ENCODE measurements at regions not wholly inside any gene's neighbourhood (a gene's known extent, or its start where the extent isn't known, plus 50 kb on each side); places are given as distances from the start of the nearest gene placed in this dataset.

DNA sequence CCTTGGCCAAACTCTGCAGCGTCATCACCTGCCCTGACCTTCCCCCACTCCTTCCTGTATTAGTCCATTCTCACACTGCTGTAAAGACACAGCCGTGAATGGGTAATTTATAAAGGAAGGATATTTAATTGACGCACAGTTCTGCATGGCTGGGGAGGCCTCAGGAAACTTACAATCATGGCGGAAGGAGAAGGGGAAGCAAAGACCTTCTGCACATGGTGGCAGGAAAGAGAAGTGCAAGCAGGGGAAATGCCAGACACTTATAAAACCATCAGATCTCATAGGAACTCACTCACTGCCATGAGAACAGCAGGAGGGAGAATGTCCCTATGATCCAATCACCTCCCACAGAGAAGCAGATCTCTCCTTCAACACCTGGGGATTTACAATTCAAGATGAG, 408.5 kb downstream of the PTPRU start:
- Histone ChIP-seq H3K27me3 (no peaks in the 10 kb centered on the region), H3K4me1 (no peaks in the 10 kb centered on the region), H3K9me3 (no peaks in the 10 kb centered on the region), H3K36me3 (no peaks in the 10 kb centered on the region), H3K4me3 (replicated peaks in 1 of 3) (no peak overlapping the region), H3K27ac (no peak overlapping the region)
- no peak for DNase-seq
- TF ChIP-seq POLR2A (IDR thresholded peaks at IDR 0.05) = no peak
- TF ChIP-seq, protein P1, sequence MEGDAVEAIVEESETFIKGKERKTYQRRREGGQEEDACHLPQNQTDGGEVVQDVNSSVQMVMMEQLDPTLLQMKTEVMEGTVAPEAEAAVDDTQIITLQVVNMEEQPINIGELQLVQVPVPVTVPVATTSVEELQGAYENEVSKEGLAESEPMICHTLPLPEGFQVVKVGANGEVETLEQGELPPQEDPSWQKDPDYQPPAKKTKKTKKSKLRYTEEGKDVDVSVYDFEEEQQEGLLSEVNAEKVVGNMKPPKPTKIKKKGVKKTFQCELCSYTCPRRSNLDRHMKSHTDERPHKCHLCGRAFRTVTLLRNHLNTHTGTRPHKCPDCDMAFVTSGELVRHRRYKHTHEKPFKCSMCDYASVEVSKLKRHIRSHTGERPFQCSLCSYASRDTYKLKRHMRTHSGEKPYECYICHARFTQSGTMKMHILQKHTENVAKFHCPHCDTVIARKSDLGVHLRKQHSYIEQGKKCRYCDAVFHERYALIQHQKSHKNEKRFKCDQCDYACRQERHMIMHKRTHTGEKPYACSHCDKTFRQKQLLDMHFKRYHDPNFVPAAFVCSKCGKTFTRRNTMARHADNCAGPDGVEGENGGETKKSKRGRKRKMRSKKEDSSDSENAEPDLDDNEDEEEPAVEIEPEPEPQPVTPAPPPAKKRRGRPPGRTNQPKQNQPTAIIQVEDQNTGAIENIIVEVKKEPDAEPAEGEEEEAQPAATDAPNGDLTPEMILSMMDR (IDR thresholded peaks at IDR 0.05) = no peak
- 65 to 67% methylated on average over 4 of the region's 4 CpGs for WGBS, 2 donors
- intact Hi-C loops (cut with DNase I) = no loop called here

DNA sequence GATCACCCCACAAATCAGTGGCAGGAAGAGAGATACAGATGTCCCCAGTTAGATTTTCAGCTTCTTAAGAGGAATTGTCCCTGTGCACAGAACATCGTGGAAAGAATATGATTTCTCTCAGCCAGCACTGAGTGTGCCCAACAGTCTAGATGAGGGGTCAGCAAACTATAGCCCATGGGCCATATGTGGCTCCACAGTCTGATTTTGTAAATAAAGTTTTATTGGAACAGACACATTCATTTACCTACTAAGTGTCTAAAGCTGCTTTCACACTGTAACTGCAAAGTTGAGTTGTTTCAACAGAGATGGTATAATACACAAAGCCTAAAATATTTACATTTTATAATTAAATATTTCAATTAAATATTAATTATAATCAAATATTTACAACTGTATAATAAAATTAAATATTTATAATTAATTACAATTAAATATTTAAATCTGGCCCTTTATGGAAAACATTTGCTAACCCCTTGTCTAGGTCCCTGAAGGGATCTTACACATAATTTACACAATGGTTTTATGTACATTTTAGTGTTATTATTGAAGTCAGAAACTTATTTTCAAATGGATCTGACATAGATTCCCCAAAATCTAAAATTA, 407.6 kb downstream of the PTPRU start:
- H3K27ac ChIP-seq = no peak overlapping the region
- no peaks in the 10 kb centered on the region for H3K4me1 ChIP-seq
- TF ChIP-seq, protein P1 (IDR thresholded peaks at IDR 0.05) = no peak
- TF ChIP-seq POLR2A (IDR thresholded peaks at IDR 0.05) = no peak
- intact Hi-C loops (cut with DNase I) = no loop called here
- H3K36me3 ChIP-seq = no peaks in the 10 kb centered on the region
- 86 to 89% methylated on average over 1 of the region's 1 CpG for WGBS, 2 donors
- H3K9me3 ChIP-seq = no peaks in the 10 kb centered on the region
- H3K27me3 ChIP-seq = no peaks in the 10 kb centered on the region
- no peak for DNase-seq
- no peak overlapping the region for H3K4me3 ChIP-seq (replicated peaks in 1 of 3)

DNA sequence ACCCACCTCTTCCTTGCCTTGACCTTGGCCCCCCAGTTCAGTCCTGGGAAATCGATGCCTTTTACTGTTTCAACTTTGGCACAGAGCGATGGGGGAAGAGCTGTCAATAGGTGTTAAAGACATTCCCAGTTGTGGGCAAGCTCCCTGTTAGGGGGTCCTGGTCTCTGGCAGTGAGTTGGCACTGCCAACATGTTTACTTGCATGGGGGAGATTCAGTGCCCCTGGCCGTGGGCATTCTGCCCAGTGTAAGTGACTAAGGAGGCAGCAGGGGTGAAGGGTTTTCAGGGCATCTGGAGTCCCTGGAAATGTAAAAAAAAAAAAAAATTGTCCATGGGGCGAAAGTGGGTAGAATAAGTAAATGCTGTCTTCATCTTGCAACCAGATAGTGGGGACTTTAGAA, 407.0 kb downstream of the PTPRU start:
- TF ChIP-seq, protein P1 (IDR thresholded peaks at IDR 0.05) = no peak
- no peak for TF ChIP-seq POLR2A (IDR thresholded peaks at IDR 0.05)
- Histone ChIP-seq H3K36me3 (no peaks in the 10 kb centered on the region), H3K27ac (no peak overlapping the region), H3K27me3 (no peaks in the 10 kb centered on the region), H3K4me1 (no peaks in the 10 kb centered on the region), H3K4me3 (replicated peaks in 1 of 3) (no peak overlapping the region), H3K9me3 (no peaks in the 10 kb centered on the region)
- intact Hi-C loops (cut with DNase I) = no loop called here
- DNase-seq = no peak
- WGBS, 2 donors = 79 to 91% methylated on average over 4 of the region's 4 CpGs

DNA sequence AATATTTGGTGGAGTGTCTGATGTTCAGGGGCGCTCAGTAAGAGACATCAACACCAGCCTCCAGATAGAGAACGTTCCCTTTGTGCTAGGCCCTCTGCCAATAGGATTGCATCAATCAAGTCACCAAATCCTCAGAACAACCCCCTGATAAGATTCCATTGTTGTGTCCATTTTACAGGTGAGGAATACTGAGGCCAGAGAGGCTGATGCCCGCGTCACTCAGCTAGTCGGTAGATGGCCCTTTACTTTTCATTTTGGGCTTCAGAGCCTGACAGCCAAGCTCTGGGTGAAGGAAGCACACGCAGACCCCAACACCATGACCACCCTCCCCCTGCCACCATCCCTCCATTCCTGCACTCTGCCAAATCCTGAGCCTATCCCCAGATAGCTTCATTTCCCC, 406.2 kb downstream of the PTPRU start:
- Histone ChIP-seq H3K4me1 (no peaks in the 10 kb centered on the region), H3K9me3 (no peaks in the 10 kb centered on the region), H3K4me3 (replicated peaks in 1 of 3) (no peak overlapping the region), H3K36me3 (no peaks in the 10 kb centered on the region), H3K27me3 (no peaks in the 10 kb centered on the region), H3K27ac (no peak overlapping the region)
- TF ChIP-seq POLR2A (IDR thresholded peaks at IDR 0.05) = no peak
- TF ChIP-seq, protein P1 (IDR thresholded peaks at IDR 0.05) = no peak
- 79 to 91% methylated on average over 6 of the region's 6 CpGs for WGBS, 2 donors
- DNase-seq = no peak
- intact Hi-C loops (cut with DNase I) = no loop called here

DNA sequence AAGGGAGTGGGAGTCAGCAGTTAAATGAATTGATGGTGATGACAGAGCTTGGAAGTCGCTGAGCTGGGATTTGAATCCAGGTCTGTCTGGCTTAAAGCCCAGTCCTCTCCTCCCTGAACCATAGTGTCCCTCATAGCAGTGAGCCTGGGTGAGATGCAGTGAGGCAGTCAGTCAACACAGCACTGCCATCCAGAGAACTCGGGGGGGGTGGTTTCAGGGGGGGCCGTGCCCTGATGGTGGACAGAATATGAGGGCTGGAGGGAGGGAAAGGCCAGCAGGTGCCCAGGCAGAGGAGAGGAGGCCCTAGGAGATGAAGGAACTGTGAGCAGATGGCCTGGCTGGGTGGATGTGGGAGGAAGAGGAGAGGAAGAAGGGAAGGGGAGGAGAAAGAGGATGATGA, 405.6 kb downstream of the PTPRU start:
- Histone ChIP-seq H3K9me3 (no peaks in the 10 kb centered on the region), H3K4me3 (replicated peaks in 1 of 3) (no peak overlapping the region), H3K27me3 (no peaks in the 10 kb centered on the region), H3K36me3 (no peaks in the 10 kb centered on the region), H3K4me1 (no peaks in the 10 kb centered on the region), H3K27ac (no peak overlapping the region)
- 55 to 78% methylated on average over 2 of the region's 3 CpGs for WGBS, 2 donors
- TF ChIP-seq, protein P1 (IDR thresholded peaks at IDR 0.05) = no peak
- no peak for TF ChIP-seq POLR2A (IDR thresholded peaks at IDR 0.05)
- intact Hi-C loops (cut with DNase I) = no loop called here
- DNase-seq = no peak

Data from thyroid gland (tissue), 4 donors.